WTC11 (cell line): ENCODE measurements at regions not wholly inside any gene's neighbourhood (a gene's known extent, or its start where the extent isn't known, plus 50 kb on each side); places are given as distances from the start of the nearest gene placed in this dataset.

Experiments
- ATAC-seq: fragments of 200-7000 bp; cut with Tn5 transposase; 2 replicates; pipeline ENCODE4 v1.10.0; 2021; ENCODE audit warnings: mild to moderate bottlenecking, moderate library complexity
- CTCF ChIA-PET: fragments of 300-600 bp; sonication (Branson Sonifier 250); formaldehyde crosslinking; loops from one replicate; lab custom pipeline; 2021; ENCODE audit warnings: antibody characterized with exemption; lab: Charles Lee
- POLR2A ChIA-PET: fragments of 350-600 bp; sonication (Branson Sonifier 250); formaldehyde crosslinking; loops from one replicate; lab custom pipeline; 2021; ENCODE audit warnings: antibody characterized with exemption; lab: Charles Lee
- DNase-seq: peaks from one replicate; pipeline ENCODE4 v3.0.0; 2021; ENCODE audit warnings: low spot score
- H3K27ac Mint-ChIP-seq: 2 replicates; pipeline ENCODE4 v1.8.0; 2021; ENCODE audit warnings: mixed read lengths
- H3K27me3 Mint-ChIP-seq: 2 replicates; pipeline ENCODE4 v1.8.0; 2021; ENCODE audit warnings: low read depth, mild to moderate bottlenecking, moderate library complexity, mixed read lengths
- H3K36me3 Mint-ChIP-seq: 2 replicates; pipeline ENCODE4 v1.8.0; 2021; ENCODE audit warnings: mixed read lengths
- H3K4me1 Mint-ChIP-seq: 2 replicates; pipeline ENCODE4 v1.8.0; 2022; ENCODE audit warnings: mixed read lengths
- H3K4me3 Mint-ChIP-seq: 2 replicates; pipeline ENCODE4 v1.8.0; 2021; ENCODE audit warnings: mild to moderate bottlenecking, moderate library complexity, mixed read lengths
- H3K9me3 Mint-ChIP-seq: 2 replicates; pipeline ENCODE4 v1.8.0; 2021; ENCODE audit warnings: mixed read lengths
- ATF2 ChIP-seq: sonication (generic); formaldehyde crosslinking; IDR thresholded peaks from 2 replicates; pipeline ENCODE4 v1.8.1; 2022; ENCODE audit warnings: low read depth, missing genetic modification reagents, borderline replicate concordance
- ATF3 ChIP-seq: sonication (generic); formaldehyde crosslinking; conservative IDR thresholded peaks from 2 replicates; pipeline ENCODE4 v1.8.1; 2022; ENCODE audit warnings: mild to moderate bottlenecking, missing genetic modification reagents
- E2F5 ChIP-seq: sonication (generic); formaldehyde crosslinking; IDR thresholded peaks from 2 replicates; pipeline ENCODE4 v1.8.1; 2022; ENCODE audit warnings: mild to moderate bottlenecking, moderate library complexity, missing genetic modification reagents
- EMX1 ChIP-seq: fragments of 250-450 bp; sonication (Bioruptor Pico); IDR thresholded peaks from 2 replicates; pipeline ENCODE4 v1.8.0; 2021; ENCODE audit warnings: mild to moderate bottlenecking
- ERG ChIP-seq: fragments of 250-450 bp; sonication (Bioruptor Pico); IDR thresholded peaks from 2 replicates; pipeline ENCODE4 v1.8.0; 2021; ENCODE audit warnings: mild to moderate bottlenecking
- ETV6 ChIP-seq: sonication (generic); formaldehyde crosslinking; IDR thresholded peaks from 2 replicates; pipeline ENCODE4 v1.8.1; 2022; ENCODE audit warnings: mild to moderate bottlenecking, missing genetic modification reagents
- JAZF1 ChIP-seq: fragments of 250-450 bp; sonication (Bioruptor Pico); IDR thresholded peaks from 2 replicates; pipeline ENCODE4 v1.9.0; 2021; ENCODE audit warnings: moderate library complexity, mild to moderate bottlenecking, inconsistent platforms
- JUN ChIP-seq: sonication (generic); formaldehyde crosslinking; IDR thresholded peaks from 2 replicates; pipeline ENCODE4 v1.8.0; 2023; ENCODE audit warnings: mild to moderate bottlenecking, missing genetic modification reagents
- NFATC4 ChIP-seq: fragments of 250-450 bp; sonication (Bioruptor Pico); IDR thresholded peaks from 2 replicates; pipeline ENCODE4 v1.9.0; 2021; ENCODE audit warnings: mild to moderate bottlenecking
- NFYB ChIP-seq: sonication (generic); formaldehyde crosslinking; conservative IDR thresholded peaks from 2 replicates; pipeline ENCODE4 v1.8.0; 2022; ENCODE audit warnings: low read depth, missing genetic modification reagents
- OVOL2 ChIP-seq: fragments of 250-450 bp; sonication (Bioruptor Pico); IDR thresholded peaks from 2 replicates; pipeline ENCODE4 v1.9.0; 2021; ENCODE audit warnings: mild to moderate bottlenecking, borderline replicate concordance
- PREB ChIP-seq: sonication (generic); formaldehyde crosslinking; IDR thresholded peaks from 2 replicates; pipeline ENCODE4 v1.8.1; 2022; ENCODE audit warnings: mild to moderate bottlenecking, missing genetic modification reagents, moderate library complexity, borderline replicate concordance
- PRRX2 ChIP-seq: fragments of 250-450 bp; sonication (Bioruptor Pico); IDR thresholded peaks from 2 replicates; pipeline ENCODE4 v1.8.0; 2021; ENCODE audit warnings: mild to moderate bottlenecking
- SMAD3 ChIP-seq: sonication (generic); formaldehyde crosslinking; IDR thresholded peaks from 2 replicates; pipeline ENCODE4 v1.8.0; 2022; ENCODE audit warnings: missing genetic modification reagents, mild to moderate bottlenecking, borderline replicate concordance
- SP1 ChIP-seq: sonication (generic); formaldehyde crosslinking; conservative IDR thresholded peaks from 2 replicates; pipeline ENCODE4 v1.8.1; 2022; ENCODE audit warnings: missing genetic modification reagents
- TCF7 ChIP-seq: sonication (generic); formaldehyde crosslinking; IDR thresholded peaks from 2 replicates; pipeline ENCODE4 v1.8.0; 2022; ENCODE audit warnings: mild to moderate bottlenecking, low read depth, missing genetic modification reagents, moderate library complexity
- USF2 ChIP-seq: sonication (generic); formaldehyde crosslinking; IDR thresholded peaks from 2 replicates; pipeline ENCODE4 v1.8.1; 2023; ENCODE audit warnings: mild to moderate bottlenecking, missing genetic modification reagents, moderate library complexity
- ZNF121 ChIP-seq: sonication (generic); formaldehyde crosslinking; IDR thresholded peaks from 2 replicates; pipeline ENCODE4 v1.8.0; 2023; ENCODE audit warnings: missing genetic modification reagents
- ZNF219 ChIP-seq: sonication (generic); formaldehyde crosslinking; IDR thresholded peaks from 2 replicates; pipeline ENCODE4 v1.8.0; 2023; ENCODE audit warnings: missing genetic modification reagents, mild to moderate bottlenecking, borderline replicate concordance
- ZNF232 ChIP-seq: sonication (generic); formaldehyde crosslinking; IDR thresholded peaks from 2 replicates; pipeline ENCODE4 v1.8.0; 2022; ENCODE audit warnings: mild to moderate bottlenecking, missing genetic modification reagents
- ZNF317 ChIP-seq: sonication (generic); formaldehyde crosslinking; IDR thresholded peaks from 2 replicates; pipeline ENCODE4 v1.8.1; 2023; ENCODE audit warnings: low read depth, mild to moderate bottlenecking, moderate library complexity, missing genetic modification reagents, borderline replicate concordance
- ZNF423 ChIP-seq: fragments of 250-450 bp; sonication (Bioruptor Pico); IDR thresholded peaks from 2 replicates; pipeline ENCODE4 v2.1.2; 2022; ENCODE audit warnings: mild to moderate bottlenecking, moderate library complexity

- ChIA-PET CTCF (no interaction called here), POLR2A (no interaction called here)
- H3K4me3 Mint-ChIP-seq: no peak overlapping the region
- no peaks in the 10 kb centered on the region for H3K4me1 Mint-ChIP-seq
- peaks cover 79% of the 10 kb centered on the region for H3K36me3 Mint-ChIP-seq
- no peak overlapping the region for H3K27ac Mint-ChIP-seq
- no peak for TF ChIP-seq E2F5 (CRISPR knock-in tag)
- no peak for TF ChIP-seq ZNF232 (CRISPR knock-in tag)
- no peak for TF ChIP-seq ZNF423 (CRISPR knock-in tag)
- TF ChIP-seq OVOL2 (CRISPR knock-in tag): no peak
- TF ChIP-seq NFATC4: no peak
- TF ChIP-seq PREB: no peak
- TF ChIP-seq JAZF1 (CRISPR knock-in tag): no peak
- TF ChIP-seq ZNF219 (CRISPR knock-in tag): no peak
- TF ChIP-seq USF2 (CRISPR knock-in tag): no peak
- TF ChIP-seq NFYB (CRISPR knock-in tag): no peak
- TF ChIP-seq ZNF121 (CRISPR knock-in tag): no peak
- no peak for TF ChIP-seq SMAD3
- no peak for TF ChIP-seq ATF2 (CRISPR knock-in tag)
- peaks cover 94% of the 10 kb centered on the region for H3K9me3 Mint-ChIP-seq
- DNase-seq (no peak), ATAC-seq (no peak)
- peaks cover 37% of the 10 kb centered on the region for H3K27me3 Mint-ChIP-seq
Measured at GRCh38 chr16:8511464-8511863, 78.8 kb downstream of the TMEM114 start.

GRCh38 chr16:8510160-8510559 lies 80.2 kb downstream of the TMEM114 start:
- Mint-ChIP-seq H3K27ac (no peak overlapping the region), H3K27me3 (peaks cover 41% of the 10 kb centered on the region)
- POLR2A ChIA-PET: no interaction called here

GRCh38 chr16:8505327-8505991 lies 84.9 kb downstream of the TMEM114 start:
- ChIA-PET CTCF (no interaction called here), POLR2A (no interaction called here)
- DNase-seq (no peak), ATAC-seq (no peak)
- H3K9me3 Mint-ChIP-seq: peaks cover 91% of the 10 kb centered on the region
- no peak overlapping the region for H3K4me3 Mint-ChIP-seq
- H3K27me3 Mint-ChIP-seq: peaks cover 34% of the 10 kb centered on the region
- no peak for TF ChIP-seq PRRX2 (CRISPR knock-in tag)
- TF ChIP-seq ERG (CRISPR knock-in tag): no peak
- TF ChIP-seq JUN (CRISPR knock-in tag): no peak
- no peaks in the 10 kb centered on the region for H3K4me1 Mint-ChIP-seq
- H3K27ac Mint-ChIP-seq: no peak overlapping the region
- peaks cover 68% of the 10 kb centered on the region for H3K36me3 Mint-ChIP-seq

More at GRCh38 chr16:8510160-8510559, 80.2 kb downstream of the TMEM114 start:
- H3K4me1 Mint-ChIP-seq: no peaks in the 10 kb centered on the region
- TF ChIP-seq ETV6 (CRISPR knock-in tag) (no peak), EMX1 (CRISPR knock-in tag) (no peak), ZNF317 (no peak), SP1 (CRISPR knock-in tag) (no peak), TCF7 (no peak), ATF3 (CRISPR knock-in tag) (no peak)
- CTCF ChIA-PET: no interaction called here
- ATAC-seq (no peak), DNase-seq (no peak)
- peaks cover 94% of the 10 kb centered on the region for H3K9me3 Mint-ChIP-seq
- H3K4me3 Mint-ChIP-seq: no peak overlapping the region
- peaks cover 77% of the 10 kb centered on the region for H3K36me3 Mint-ChIP-seq
